ENCODE measurements at regions not wholly inside any gene's neighbourhood (a gene's known extent, or its start where the extent isn't known, plus 50 kb on each side); places are given as distances from the start of the nearest gene placed in this dataset.

- no peak for DNase-seq (ENCODE audit: low read depth)
- no peak overlapping the region for H3K4me3 ChIP-seq (ENCODE audit: low read depth, low read length)
- TF ChIP-seq CTCF (conservative IDR thresholded peaks at IDR 0.05; ENCODE audit: low read depth, low read length): no peak
Measured at GRCh38 chr11:38687008-38687407, 2089.0 kb upstream of the RAG2 start.

GRCh38 chr11:38683484-38683883 is 2085.4 kb upstream of the RAG2 start:
- DNase-seq (ENCODE audit: low read depth): no peak
- TF ChIP-seq CTCF (conservative IDR thresholded peaks at IDR 0.05; ENCODE audit: low read depth, low read length): no peak
- H3K4me3 ChIP-seq (ENCODE audit: low read depth, low read length): no peak overlapping the region

DNA sequence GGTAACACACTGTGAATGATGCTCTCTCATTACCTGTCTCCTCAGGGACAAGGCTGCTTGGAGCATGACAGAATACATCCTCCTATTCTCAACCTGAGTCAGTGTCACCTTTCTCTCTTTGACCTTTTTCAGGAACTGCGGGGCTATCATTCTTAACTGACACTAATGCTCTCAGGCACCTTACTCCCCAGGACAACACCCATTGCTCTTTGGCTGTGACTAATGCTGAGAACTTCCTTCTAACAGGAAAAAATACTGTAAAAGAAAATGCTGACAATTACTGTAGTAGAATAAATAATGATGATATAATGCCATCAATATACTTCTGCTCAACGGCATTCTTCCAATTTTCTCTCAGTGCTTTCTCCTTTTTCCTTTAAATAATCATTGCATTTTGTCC is 2082.7 kb upstream of the RAG2 start:
- no peak for TF ChIP-seq CTCF (conservative IDR thresholded peaks at IDR 0.05; ENCODE audit: low read depth, low read length)
- no peak overlapping the region for H3K4me3 ChIP-seq (ENCODE audit: low read depth, low read length)
- DNase-seq (ENCODE audit: low read depth): no peak

DNA sequence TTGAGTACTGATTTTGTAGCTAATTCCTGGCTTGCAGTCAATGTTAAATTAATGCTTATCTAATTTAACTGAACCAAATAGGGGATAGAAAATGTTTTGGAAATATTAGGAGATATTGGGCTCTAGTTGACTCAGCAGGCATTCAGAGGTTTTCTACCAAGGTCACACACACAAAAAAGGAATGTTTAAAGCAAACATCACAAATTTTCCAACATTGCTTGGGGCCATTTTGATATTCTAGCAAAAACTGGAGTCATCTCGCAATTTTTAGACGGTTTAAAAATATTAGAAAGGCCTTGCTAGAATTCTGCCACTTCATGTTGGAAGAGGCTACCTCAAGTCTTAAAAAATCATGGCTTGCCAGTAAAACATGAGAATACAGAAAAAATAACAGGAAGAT is 2082.1 kb upstream of the RAG2 start:
- TF ChIP-seq CTCF (conservative IDR thresholded peaks at IDR 0.05; ENCODE audit: low read depth, low read length): no peak
- no peak for DNase-seq (ENCODE audit: low read depth)
- no peak overlapping the region for H3K4me3 ChIP-seq (ENCODE audit: low read depth, low read length)

- DNase-seq (ENCODE audit: low read depth): no peak
- no peak for TF ChIP-seq CTCF (conservative IDR thresholded peaks at IDR 0.05; ENCODE audit: low read depth, low read length)
- no peak overlapping the region for H3K4me3 ChIP-seq (ENCODE audit: low read depth, low read length)
Measured at GRCh38 chr11:38672445-38672844, 2074.4 kb upstream of the RAG2 start.

DNA sequence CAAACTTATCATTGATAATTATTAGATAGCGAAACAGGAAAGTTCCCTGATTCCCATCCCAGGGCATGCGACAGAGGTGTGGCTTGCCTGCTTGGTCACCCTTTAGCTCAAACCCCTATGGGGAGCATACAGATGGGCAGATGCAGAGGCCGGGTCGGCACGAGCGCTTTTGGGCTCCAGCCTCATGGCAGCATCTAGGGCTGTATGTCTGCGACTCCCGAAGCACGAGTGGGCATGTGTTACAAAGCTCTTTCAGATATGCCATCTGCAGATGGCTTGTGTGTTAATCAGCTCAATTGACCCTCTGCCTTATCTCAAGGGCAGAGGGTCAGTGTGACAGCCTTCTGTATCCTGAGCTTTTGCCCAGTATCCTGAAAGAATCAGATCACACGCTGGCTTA is 2069.3 kb upstream of the RAG2 start:
- no peak for TF ChIP-seq CTCF (conservative IDR thresholded peaks at IDR 0.05; ENCODE audit: low read depth, low read length)
- H3K4me3 ChIP-seq (ENCODE audit: low read depth, low read length): no peak overlapping the region
- no peak for DNase-seq (ENCODE audit: low read depth)

DNA sequence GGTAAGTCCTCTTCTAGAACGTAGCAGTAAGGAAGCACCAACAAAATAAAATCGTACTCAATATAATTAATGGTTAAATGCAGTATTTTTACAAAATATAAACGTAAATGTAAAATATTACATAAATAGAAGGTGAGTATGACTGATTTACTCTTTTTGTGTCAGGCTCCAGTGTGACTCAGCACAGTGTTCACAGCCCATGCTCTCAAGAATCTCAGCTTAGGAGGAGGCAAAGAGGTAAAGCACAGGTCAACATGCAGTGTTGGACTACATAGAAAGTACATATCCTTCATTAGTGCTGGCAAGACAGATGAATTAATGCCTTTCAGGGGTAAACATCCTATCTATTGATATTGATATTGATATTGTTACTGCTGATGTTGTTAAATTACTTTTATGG is 2050.6 kb upstream of the RAG2 start:
- TF ChIP-seq CTCF (conservative IDR thresholded peaks at IDR 0.05; ENCODE audit: low read depth, low read length): no peak
- no peak for DNase-seq (ENCODE audit: low read depth)

More for the DNA sequence above, 2050.6 kb upstream of the RAG2 start:
- no peak overlapping the region for H3K4me3 ChIP-seq (ENCODE audit: low read depth, low read length)
